IMR-90 (cell line): ENCODE measurements at regions not wholly inside any gene's neighbourhood (a gene's known extent, or its start where the extent isn't known, plus 50 kb on each side); places are given as distances from the start of the nearest gene placed in this dataset.
"Not testable (repeated sequence)": the region's sequence is repeated elsewhere in the genome, so short reads cannot be mapped to it uniquely, and the experiment has no call there.

Experiments
- ATAC-seq: fragments of 200-7000 bp; cut with Tn5 transposase; 2 replicates; pipeline ENCODE4 v1.9.1; 2020; ENCODE audit warnings: low read depth, mild to moderate bottlenecking, moderate library complexity
- BruUV-seq: library from RNA; stranded (reverse); fragments of 400-500 nt; replicated peaks from 2 replicates; lab custom pipeline; 2021; lab: Mats Ljungman, UMichigan
- CTCF ChIA-PET: fragments of 300-600 bp; formaldehyde crosslinking; extraction: SDS; loops from one replicate; lab custom pipeline; 2021; ENCODE audit warnings: antibody characterized with exemption; lab: Yijun Ruan, JAX
- POLR2A ChIA-PET: fragments of 300-600 bp; sonication (Branson Sonifier 250); formaldehyde crosslinking; loops from one replicate; lab custom pipeline; 2022; ENCODE audit warnings: antibody characterized with exemption; ENCODE audit not compliant: unreplicated experiment; lab: Charles Lee
- DNase-seq: peaks from one replicate; pipeline ENCODE4 v3.0.0; 2013
- H2AFZ ChIP-seq: replicated peaks from 2 replicates; pipeline ENCODE3; 2013; ENCODE audit warnings: low read length, mild to moderate bottlenecking; ENCODE audit not compliant: poor library complexity
- H2AK5ac ChIP-seq: 2 replicates; pipeline ENCODE4 v1.6.1; 2013; ENCODE audit warnings: low read depth, low read length, inconsistent platforms
- H2AK9ac ChIP-seq: replicated peaks from 2 replicates; pipeline ENCODE3; 2013; ENCODE audit warnings: mild to moderate bottlenecking, low read depth, low read length, moderate library complexity; ENCODE audit not compliant: poor library complexity
- H2BK120ac ChIP-seq: 2 replicates; pipeline ENCODE4 v1.6.1; 2013; ENCODE audit warnings: low read depth, low read length, inconsistent platforms
- H2BK15ac ChIP-seq: 3 replicates; pipeline ENCODE4 v1.6.1; 2013; ENCODE audit warnings: low read depth, low read length, inconsistent platforms
- H2BK20ac ChIP-seq: 2 replicates; pipeline ENCODE4 v1.6.1; 2013; ENCODE audit warnings: low read depth, mild to moderate bottlenecking, inconsistent platforms, low read length, moderate library complexity
- H2BK5ac ChIP-seq: 2 replicates; pipeline ENCODE4 v1.6.1; 2013; ENCODE audit warnings: mild to moderate bottlenecking, low read depth, low read length, inconsistent platforms; ENCODE audit not compliant: poor library complexity, severe bottlenecking
- H3K14ac ChIP-seq: replicated peaks from 2 replicates; pipeline ENCODE4 v1.6.1; 2013; ENCODE audit warnings: low read depth, low read length, inconsistent platforms
- H3K18ac ChIP-seq: 2 replicates; pipeline ENCODE4 v1.6.1; 2013; ENCODE audit warnings: low read depth, low read length, control low read depth
- H3K23ac ChIP-seq: 2 replicates; pipeline ENCODE4 v1.6.1; 2013; ENCODE audit warnings: low read depth, low read length, inconsistent platforms
- H3K27ac ChIP-seq: 2 replicates; pipeline ENCODE4 v1.5.1; 2013; ENCODE audit warnings: mild to moderate bottlenecking, control low read depth, low read length; ENCODE audit not compliant: insufficient read depth
- H3K27me3 ChIP-seq: 2 replicates; pipeline ENCODE4 v1.6.1; 2013; ENCODE audit warnings: low read length; ENCODE audit not compliant: control insufficient read depth, insufficient read depth
- H3K36me3 ChIP-seq: 2 replicates; pipeline ENCODE4 v1.6.1; 2013; ENCODE audit warnings: low read length, mixed read lengths; ENCODE audit not compliant: control insufficient read depth, insufficient read depth
- H3K4ac ChIP-seq: 2 replicates; pipeline ENCODE4 v1.6.1; 2013; ENCODE audit warnings: low read depth, low read length, inconsistent platforms
- H3K4me1 ChIP-seq: 2 replicates; pipeline ENCODE4 v1.6.1; 2013; ENCODE audit warnings: low read length, mixed read lengths; ENCODE audit not compliant: control insufficient read depth, insufficient read depth
- H3K4me2 ChIP-seq: 2 replicates; pipeline ENCODE4 v1.6.1; 2013; ENCODE audit warnings: low read depth, mild to moderate bottlenecking, control low read depth, low read length, moderate library complexity
- H3K4me3 ChIP-seq: 2 replicates; pipeline ENCODE4 v1.5.1; 2013; ENCODE audit warnings: low read depth, mild to moderate bottlenecking, control low read depth, low read length, moderate library complexity; ENCODE audit not compliant: insufficient read depth
- H3K56ac ChIP-seq: 2 replicates; pipeline ENCODE4 v1.6.1; 2013; ENCODE audit warnings: low read length, inconsistent platforms; ENCODE audit not compliant: insufficient read depth; ENCODE audit errors: extremely low read depth
- H3K79me1 ChIP-seq, 2 experiments: 2 replicates each; pipeline ENCODE4 v1.6.1; 2013; ENCODE audit warnings: low read length in 2 of 2, inconsistent platforms in 1 of 2, low read depth in 1 of 2
- H3K9ac ChIP-seq: 2 replicates; pipeline ENCODE4 v1.6.1; 2013; ENCODE audit warnings: low read depth, low read length, control low read depth
- H3K9me1 ChIP-seq: 2 replicates; pipeline ENCODE4 v1.6.1; 2013; ENCODE audit warnings: low read length, inconsistent platforms; ENCODE audit not compliant: insufficient read depth
- H3K9me3 ChIP-seq: 2 replicates; pipeline ENCODE4 v1.6.1; 2013; ENCODE audit warnings: low read length; ENCODE audit not compliant: control insufficient read depth, insufficient read depth
- H4K20me1 ChIP-seq: 2 replicates; pipeline ENCODE4 v1.6.1; 2013; ENCODE audit warnings: low read length, inconsistent platforms; ENCODE audit not compliant: insufficient read depth
- H4K5ac ChIP-seq: 2 replicates; pipeline ENCODE4 v1.6.1; 2013; ENCODE audit warnings: mild to moderate bottlenecking, low read depth, low read length, control low read depth
- H4K8ac ChIP-seq, 2 experiments: 2 replicates each; pipeline ENCODE4 v1.6.1; 2013; ENCODE audit warnings: low read depth in 2 of 2, low read length in 2 of 2, control low read depth in 1 of 2, inconsistent platforms in 1 of 2
- H4K91ac ChIP-seq: 2 replicates; pipeline ENCODE4 v1.6.1; 2013; ENCODE audit warnings: low read depth, low read length, inconsistent platforms; ENCODE audit not compliant: insufficient read depth
- WGBS, 2 experiments: methylation state at CpG; one replicate each; pipeline versions ENCODE4 v1.1.5 to v1.1.7; 2013; ENCODE audit warnings: missing lambda C conversion rate in 2 of 2; ENCODE audit not compliant: insufficient read length in 1 of 2; ENCODE audit errors: extremely low coverage in 2 of 2; 5-methylcytosine and 5-hydroxymethylcytosine counted together
- dilution Hi-C: fragments of 300-500 bp; cut with HindIII; formaldehyde crosslinking; loops from one replicate; pipeline ENCODE4 v1.14.3; 2018; ENCODE audit warnings: low sequenced_read_pairs; ENCODE audit not compliant: unreplicated experiment
- in situ Hi-C: fragments of 300-500 bp; cut with MboI; formaldehyde crosslinking; loops from 3 replicates; pipeline ENCODE4 v1.14.3; 2019; ENCODE audit warnings: low sequenced_read_pairs, inconsistent platforms, mixed read lengths
- intact Hi-C: fragments of 100-400 bp; cut with micrococcal nuclease; formaldehyde crosslinking; loops from 2 replicates; pipeline ENCODE4 v1.10.0; 2022

GRCh38 chr5:1631004-1631403 lies 107.2 kb upstream of the LPCAT1 start:
- H2AK5ac ChIP-seq, H4K5ac ChIP-seq, BruUV-seq, DNase-seq, H3K14ac ChIP-seq, H3K79me1 ChIP-seq, H2BK5ac ChIP-seq, H3K9me3 ChIP-seq, H3K4me3 ChIP-seq, H2AK9ac ChIP-seq, H3K23ac ChIP-seq, H3K4me2 ChIP-seq, H2BK20ac ChIP-seq, intact Hi-C loops, H2BK15ac ChIP-seq, H3K56ac ChIP-seq, dilution Hi-C loops, H3K36me3 ChIP-seq, H4K91ac ChIP-seq, H2BK120ac ChIP-seq, H3K4ac ChIP-seq, H4K8ac ChIP-seq, H3K9me1 ChIP-seq, H4K20me1 ChIP-seq, H3K27ac ChIP-seq, H3K18ac ChIP-seq, ATAC-seq, H2AFZ ChIP-seq, CTCF ChIA-PET, H3K4me1 ChIP-seq, H3K9ac ChIP-seq, POLR2A ChIA-PET: not testable (repeated sequence)
- in situ Hi-C loops, result loop anchor here (25.0 kb wide), 1 partner anchor 269 kb away; no protein-coding TSS in a partner anchor
- no CpG with 5 or more reads among the region's 5 CpGs for WGBS, 2 experiments
- H3K27me3 ChIP-seq, result peaks cover 11% of the 10 kb centered on the region

GRCh38 chr5:1626397-1626796 lies 102.6 kb upstream of the LPCAT1 start:
- H2AFZ ChIP-seq, dilution Hi-C loops, H3K56ac ChIP-seq, BruUV-seq, H3K27ac ChIP-seq, H4K8ac ChIP-seq, H4K20me1 ChIP-seq, POLR2A ChIA-PET, H3K18ac ChIP-seq, H2BK20ac ChIP-seq, H2BK5ac ChIP-seq, H4K5ac ChIP-seq, ATAC-seq, H3K4ac ChIP-seq, H3K9me1 ChIP-seq, H2AK5ac ChIP-seq, H3K79me1 ChIP-seq, H3K4me1 ChIP-seq, H3K36me3 ChIP-seq, H3K23ac ChIP-seq, DNase-seq, H3K4me3 ChIP-seq, CTCF ChIA-PET, H2BK120ac ChIP-seq, intact Hi-C loops, H4K91ac ChIP-seq, H2AK9ac ChIP-seq, H3K9ac ChIP-seq, H3K14ac ChIP-seq, H3K4me2 ChIP-seq, H2BK15ac ChIP-seq: not testable (repeated sequence)
- peaks cover 24% of the 10 kb centered on the region for H3K27me3 ChIP-seq
- WGBS, 2 experiments, result 89% methylated on average over 4 of the region's 12 CpGs; no CpG with 5 or more reads in 1 of the 2 experiments
- H3K9me3 ChIP-seq, result peaks cover 20% of the 10 kb centered on the region
- in situ Hi-C loops, result loop anchor here (25.0 kb wide), 1 partner anchor 264 kb away; no protein-coding TSS in a partner anchor
